ENCODE measurements at regions not wholly inside any gene's neighbourhood (a gene's known extent, or its start where the extent isn't known, plus 50 kb on each side); places are given as distances from the start of the nearest gene placed in this dataset.

GRCh38 chr7:115135769-115136410 lies 214.0 kb downstream of the MDFIC start:
- no peak for DNase-seq (ENCODE audit: low read depth)

GRCh38 chr7:115135146-115135545 lies 213.3 kb downstream of the MDFIC start:
- no peak for DNase-seq (ENCODE audit: low read depth)

GRCh38 chr7:115133248-115133647 lies 211.4 kb downstream of the MDFIC start:
- DNase-seq (ENCODE audit: low read depth): no peak

- peak; percentile 42 for DNase-seq (ENCODE audit: low read depth)
Observed at GRCh38 chr7:115132096-115132495, 210.2 kb downstream of the MDFIC start.

- no peak for DNase-seq (ENCODE audit: low read depth)
Observed at GRCh38 chr7:115128154-115128553, 206.3 kb downstream of the MDFIC start.

GRCh38 chr7:115127399-115128021 lies 205.6 kb downstream of the MDFIC start:
- DNase-seq (ENCODE audit: low read depth): no peak

GRCh38 chr7:115125750-115126149 lies 203.9 kb downstream of the MDFIC start:
- no peak for DNase-seq (ENCODE audit: low read depth)

- no peak for DNase-seq (ENCODE audit: low read depth)
Observed at GRCh38 chr7:115125312-115125711, 203.4 kb downstream of the MDFIC start.

- no peak for DNase-seq (ENCODE audit: low read depth)
Observed at GRCh38 chr7:115124409-115124939, 202.6 kb downstream of the MDFIC start.

- no peak for DNase-seq (ENCODE audit: low read depth)
Observed at GRCh38 chr7:115123441-115123840, 201.5 kb downstream of the MDFIC start.

GRCh38 chr7:115122388-115122787 lies 200.5 kb downstream of the MDFIC start:
- DNase-seq (ENCODE audit: low read depth): no peak

- no peak for DNase-seq (ENCODE audit: low read depth)
Observed at GRCh38 chr7:115117748-115118147, 195.9 kb downstream of the MDFIC start.

GRCh38 chr7:115116773-115117715 lies 195.2 kb downstream of the MDFIC start:
- no peak for DNase-seq (ENCODE audit: low read depth)

- no peak for DNase-seq (ENCODE audit: low read depth)
Observed at GRCh38 chr7:115113776-115114175, 191.9 kb downstream of the MDFIC start.

GRCh38 chr7:115113131-115113530 lies 191.2 kb downstream of the MDFIC start:
- no peak for DNase-seq (ENCODE audit: low read depth)

- no peak for DNase-seq (ENCODE audit: low read depth)
Observed at GRCh38 chr7:115110523-115110922, 188.6 kb downstream of the MDFIC start.

- no peak for DNase-seq (ENCODE audit: low read depth)
Observed at GRCh38 chr7:115106316-115106715, 184.4 kb downstream of the MDFIC start.

- no peak for DNase-seq (ENCODE audit: low read depth)
Observed at GRCh38 chr7:115102738-115103137, 180.8 kb downstream of the MDFIC start.

GRCh38 chr7:115101199-115101598 lies 179.3 kb downstream of the MDFIC start:
- DNase-seq (ENCODE audit: low read depth): no peak

GRCh38 chr7:115099906-115100305 lies 178.0 kb downstream of the MDFIC start:
- DNase-seq (ENCODE audit: low read depth): peak; percentile 84

- DNase-seq (ENCODE audit: low read depth): peak; percentile 77
Observed at GRCh38 chr7:115097175-115097671, 175.3 kb downstream of the MDFIC start.

- no peak for DNase-seq (ENCODE audit: low read depth)
Observed at GRCh38 chr7:115096262-115096661, 174.4 kb downstream of the MDFIC start.

All from LHCN-M2 (cell line).